ENCODE measurements at regions not wholly inside any gene's neighbourhood (a gene's known extent, or its start where the extent isn't known, plus 50 kb on each side); places are given as distances from the start of the nearest gene placed in this dataset.
A peak's percentile ranks its signal among the peaks of the same experiment; 100 is the strongest.

- DNase-seq = no peak
Measured at GRCh38 chr13:61874970-61875579, 459.4 kb upstream of the PCDH20 start.

- no peak for DNase-seq
Measured at GRCh38 chr13:61873717-61874116, 458.1 kb upstream of the PCDH20 start.

GRCh38 chr13:61857198-61857597 is 441.5 kb upstream of the PCDH20 start:
- no peak for DNase-seq

GRCh38 chr13:61852116-61852619 is 436.5 kb upstream of the PCDH20 start:
- no peak for DNase-seq

- DNase-seq = no peak
Measured at GRCh38 chr13:61850794-61851193, 435.1 kb upstream of the PCDH20 start.

- DNase-seq = no peak
Measured at GRCh38 chr13:61838568-61838967, 422.9 kb upstream of the PCDH20 start.

GRCh38 chr13:61833228-61833627 is 417.6 kb upstream of the PCDH20 start:
- DNase-seq = no peak

- DNase-seq = peak in 1 of 2 experiments; percentile 6
Measured at GRCh38 chr13:61831026-61831425, 415.4 kb upstream of the PCDH20 start.

- DNase-seq = peak; percentile 21 to 75
Measured at GRCh38 chr13:61830475-61830874, 414.8 kb upstream of the PCDH20 start.

GRCh38 chr13:61824168-61824567 is 408.5 kb upstream of the PCDH20 start:
- no peak for DNase-seq

GRCh38 chr13:61812286-61812685 is 396.6 kb upstream of the PCDH20 start:
- DNase-seq = peak in 1 of 2 experiments; percentile 9

- no peak for DNase-seq
Measured at GRCh38 chr13:61810065-61810464, 394.4 kb upstream of the PCDH20 start.

- no peak for DNase-seq
Measured at GRCh38 chr13:61797397-61797796, 381.7 kb upstream of the PCDH20 start.

- no peak for DNase-seq
Measured at GRCh38 chr13:61795580-61795979, 379.9 kb upstream of the PCDH20 start.

GRCh38 chr13:61779456-61779855 is 363.8 kb upstream of the PCDH20 start:
- no peak for DNase-seq

GRCh38 chr13:61778531-61778930 is 362.9 kb upstream of the PCDH20 start:
- DNase-seq = no peak

- no peak for DNase-seq
Measured at GRCh38 chr13:61777899-61778298, 362.2 kb upstream of the PCDH20 start.

- peak in 1 of 2 experiments; percentile 23 for DNase-seq
Measured at GRCh38 chr13:61777271-61777670, 361.6 kb upstream of the PCDH20 start.

- no peak for DNase-seq
Measured at GRCh38 chr13:61774903-61775302, 359.3 kb upstream of the PCDH20 start.

- no peak for DNase-seq
Measured at GRCh38 chr13:61770681-61771080, 355.0 kb upstream of the PCDH20 start.

GRCh38 chr13:61768175-61768574 is 352.5 kb upstream of the PCDH20 start:
- no peak for DNase-seq

- DNase-seq = no peak
Measured at GRCh38 chr13:61766667-61767058, 351.0 kb upstream of the PCDH20 start.

- DNase-seq = no peak
Measured at GRCh38 chr13:61765940-61766666, 350.5 kb upstream of the PCDH20 start.

- DNase-seq = peak in 1 of 2 experiments; percentile 18
Measured at GRCh38 chr13:61765181-61765742, 349.6 kb upstream of the PCDH20 start.

All from NCI-H446 (cell line).